ENCODE measurements at regions not wholly inside any gene's neighbourhood (a gene's known extent, or its start where the extent isn't known, plus 50 kb on each side); places are given as distances from the start of the nearest gene placed in this dataset.

- no peak for DNase-seq (ENCODE audit: low spot score)
Observed at GRCh38 chr3:68057637-68058320, 403.4 kb upstream of the SUCLG2 start.

- no peak for DNase-seq (ENCODE audit: low spot score)
Observed at GRCh38 chr3:68056556-68056955, 402.1 kb upstream of the SUCLG2 start.

GRCh38 chr3:68055215-68055614 is 400.8 kb upstream of the SUCLG2 start:
- no peak for DNase-seq (ENCODE audit: low spot score)

DNA sequence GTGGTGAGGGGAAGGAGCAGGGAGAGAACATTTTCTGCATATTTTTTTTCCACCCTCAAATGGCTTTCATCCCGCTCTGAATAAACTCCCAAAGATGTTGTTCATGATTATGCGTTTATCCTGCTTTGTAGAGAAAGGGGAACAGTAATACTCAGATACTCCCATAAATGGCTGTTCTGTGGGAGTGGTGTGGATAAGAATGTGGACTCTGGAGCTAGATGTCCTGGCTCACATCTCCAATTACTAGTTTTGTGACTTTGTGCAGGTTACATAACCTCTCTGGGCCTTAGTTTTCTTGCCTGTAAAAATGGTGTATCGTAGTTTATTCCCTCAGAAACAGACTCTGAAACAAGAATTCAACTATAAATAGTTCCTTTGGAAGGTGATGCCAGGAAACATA is 395.4 kb upstream of the SUCLG2 start:
- no peak for DNase-seq (ENCODE audit: low spot score)

DNA sequence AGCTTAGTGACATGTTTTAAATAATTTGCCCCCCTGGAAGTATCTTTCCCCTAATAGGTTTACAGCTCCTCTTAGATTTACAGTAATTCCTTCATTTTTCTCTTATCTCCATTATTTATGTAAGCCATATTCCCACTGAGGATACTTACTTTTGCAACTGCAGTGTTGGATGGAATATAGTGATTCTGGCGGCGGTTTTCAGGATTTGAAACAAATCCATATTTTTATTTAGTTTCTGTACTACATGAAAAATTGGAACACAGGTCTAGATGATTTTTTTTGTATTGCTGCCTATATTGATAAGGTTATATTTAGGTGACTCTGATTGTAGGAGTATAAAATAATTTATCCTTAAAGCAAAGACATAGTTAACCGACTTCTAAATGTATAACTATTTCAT is 391.6 kb upstream of the SUCLG2 start:
- DNase-seq (ENCODE audit: low spot score), result no peak

GRCh38 chr3:68033867-68034266 is 379.5 kb upstream of the SUCLG2 start:
- no peak for DNase-seq (ENCODE audit: low spot score)

- DNase-seq (ENCODE audit: low spot score), result no peak
Observed at GRCh38 chr3:68032209-68032608, 377.8 kb upstream of the SUCLG2 start.

DNA sequence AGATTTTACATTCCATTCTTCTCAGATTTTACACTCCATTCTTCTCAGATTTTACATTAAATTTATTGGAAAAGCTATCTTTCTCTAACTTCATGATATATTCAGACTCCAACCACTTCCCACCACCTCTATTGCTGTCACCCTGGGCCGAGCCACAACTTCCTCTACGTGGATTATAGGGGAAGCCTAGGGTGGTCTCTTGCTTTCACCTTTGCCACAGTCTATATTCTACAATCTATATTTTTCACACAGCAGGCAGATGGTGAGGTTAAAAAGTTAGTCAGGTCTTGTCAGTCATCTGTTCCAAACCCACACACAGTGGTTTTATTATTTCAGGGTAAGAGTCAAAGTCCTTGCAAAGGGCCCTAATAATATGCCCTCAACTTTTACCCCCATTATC is 370.8 kb upstream of the SUCLG2 start:
- DNase-seq (ENCODE audit: low spot score), result no peak

- DNase-seq (ENCODE audit: low spot score), result no peak
Observed at GRCh38 chr3:68019876-68020275, 365.5 kb upstream of the SUCLG2 start.

DNA sequence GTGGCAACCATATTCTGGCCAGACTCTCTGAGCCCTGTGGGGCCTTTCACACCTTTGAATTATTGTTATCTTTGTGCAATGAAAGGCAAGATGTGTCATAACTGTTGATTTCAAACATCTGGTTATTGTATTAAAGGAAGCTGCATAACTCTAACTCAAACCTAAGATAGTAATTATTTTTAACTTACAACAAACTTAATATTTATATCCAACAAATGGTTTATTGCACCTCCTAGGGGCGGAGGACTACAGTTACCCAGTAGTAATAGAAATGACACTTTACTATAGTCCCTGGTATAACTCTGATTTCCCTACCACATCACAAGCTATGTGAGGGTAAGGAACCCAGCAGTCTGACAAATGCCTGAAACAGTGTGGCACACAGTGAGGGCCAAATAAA is 363.9 kb upstream of the SUCLG2 start:
- DNase-seq (ENCODE audit: low spot score), result no peak

DNA sequence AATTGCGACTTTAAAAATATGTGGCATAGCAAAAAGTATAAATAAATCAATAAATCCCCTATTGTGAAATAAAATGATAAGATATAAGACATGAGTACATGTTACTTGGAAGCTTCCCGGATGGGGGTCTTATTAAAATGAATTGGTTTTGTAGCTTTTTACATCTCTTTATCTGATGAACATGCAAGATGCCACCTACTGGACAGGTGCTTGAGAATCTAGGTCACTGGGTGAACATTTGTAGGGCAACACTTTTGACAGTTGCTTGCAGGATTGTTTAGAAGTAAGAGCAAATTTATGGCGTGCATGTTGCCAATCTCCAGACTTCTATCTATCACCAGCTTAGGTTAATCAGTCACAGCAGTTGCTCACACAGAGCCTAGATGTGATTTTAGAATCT is 362.7 kb upstream of the SUCLG2 start:
- no peak for DNase-seq (ENCODE audit: low spot score)

GRCh38 chr3:68009900-68010299 is 355.5 kb upstream of the SUCLG2 start:
- no peak for DNase-seq (ENCODE audit: low spot score)

DNA sequence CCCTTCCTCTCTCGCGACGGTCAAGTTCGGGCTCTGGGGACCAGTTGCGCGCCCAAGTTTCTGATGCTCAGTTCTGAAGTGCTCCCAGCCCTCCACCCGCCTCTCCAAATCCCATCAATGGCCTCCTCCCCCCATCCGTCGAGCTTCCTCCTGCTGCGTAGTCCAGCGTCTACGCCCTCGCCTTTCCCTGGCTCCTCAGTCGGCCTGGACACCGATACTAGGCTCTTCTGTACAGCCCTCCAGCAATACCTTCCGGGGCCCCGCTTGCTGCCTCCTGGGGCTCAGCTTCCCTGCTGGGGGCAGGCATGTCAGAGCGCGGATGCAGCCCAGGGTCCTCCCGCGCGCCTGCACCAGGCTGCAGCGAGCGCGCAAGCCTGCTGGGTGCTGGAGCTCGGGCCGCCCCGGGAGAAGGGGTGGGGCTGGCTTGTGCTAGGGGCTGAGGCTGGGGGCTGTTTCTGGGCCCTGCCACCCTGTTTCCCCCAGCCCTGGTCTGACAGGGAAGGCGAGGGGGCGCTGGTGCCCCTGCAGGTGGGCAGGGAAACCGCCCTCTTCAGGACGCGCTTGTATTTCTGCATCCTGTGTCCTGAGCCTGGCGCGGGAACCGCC is 353.3 kb upstream of the SUCLG2 start:
- DNase-seq (ENCODE audit: low spot score), result peak; percentile 6

DNA sequence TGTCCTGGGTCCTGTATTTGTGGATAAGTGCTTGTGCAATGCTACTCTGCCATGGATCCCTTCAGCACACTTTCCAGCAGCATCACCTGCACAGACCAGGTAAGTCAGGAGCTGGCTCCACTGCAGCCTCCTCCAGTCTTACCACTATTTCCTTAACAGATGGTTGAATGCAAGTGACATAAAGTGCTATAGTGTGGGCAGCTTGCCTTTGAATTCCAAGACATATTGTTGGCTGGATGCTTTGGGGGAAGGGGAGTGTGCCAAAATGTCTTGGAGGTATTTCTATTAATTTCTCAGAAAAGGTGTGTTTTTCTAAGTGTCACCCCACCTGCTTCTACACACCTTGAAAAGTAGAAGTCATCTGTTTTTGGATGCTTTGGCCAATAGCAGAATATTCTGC is 352.2 kb upstream of the SUCLG2 start:
- DNase-seq (ENCODE audit: low spot score), result no peak

DNA sequence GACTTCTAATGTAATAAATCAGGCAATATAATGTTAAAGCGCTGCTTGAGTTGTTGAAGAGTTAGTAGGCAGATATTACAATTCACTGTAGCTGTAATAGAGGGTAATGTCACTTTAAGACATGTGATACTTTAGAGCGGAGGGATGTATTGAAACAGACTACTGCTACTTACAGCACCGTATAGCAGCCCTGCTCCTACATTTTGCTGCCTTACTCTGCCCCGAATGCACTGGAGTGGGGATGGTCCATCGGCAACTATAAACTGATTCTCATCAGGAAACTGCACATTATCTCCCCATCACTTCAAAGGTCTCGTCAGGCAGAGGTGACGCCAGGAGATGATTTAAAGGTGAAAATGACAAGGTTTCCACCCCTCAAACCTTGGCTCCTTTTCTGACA is 349.7 kb upstream of the SUCLG2 start:
- DNase-seq (ENCODE audit: low spot score), result no peak

- DNase-seq (ENCODE audit: low spot score), result no peak
Observed at GRCh38 chr3:67998281-67998680, 343.9 kb upstream of the SUCLG2 start.

DNA sequence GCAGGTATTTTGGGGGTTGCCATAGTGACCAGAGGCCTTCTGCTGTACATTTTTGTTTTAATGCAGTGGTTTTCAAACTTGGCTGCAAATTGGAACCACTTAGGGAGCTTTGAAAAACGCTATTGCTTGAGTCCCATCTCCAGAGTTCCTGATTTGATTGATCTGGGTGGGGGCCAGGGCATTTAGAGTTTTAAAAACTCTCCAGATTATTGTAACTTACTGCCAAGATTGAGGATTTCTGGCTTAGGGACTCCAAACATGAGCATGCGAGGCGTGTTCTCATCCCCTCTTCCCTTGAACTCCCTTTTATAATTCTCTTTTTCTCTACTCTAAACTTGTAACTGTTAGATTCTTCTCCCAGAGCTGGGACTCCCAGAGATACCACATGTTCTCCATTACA is 340.8 kb upstream of the SUCLG2 start:
- DNase-seq (ENCODE audit: low spot score), result no peak

DNA sequence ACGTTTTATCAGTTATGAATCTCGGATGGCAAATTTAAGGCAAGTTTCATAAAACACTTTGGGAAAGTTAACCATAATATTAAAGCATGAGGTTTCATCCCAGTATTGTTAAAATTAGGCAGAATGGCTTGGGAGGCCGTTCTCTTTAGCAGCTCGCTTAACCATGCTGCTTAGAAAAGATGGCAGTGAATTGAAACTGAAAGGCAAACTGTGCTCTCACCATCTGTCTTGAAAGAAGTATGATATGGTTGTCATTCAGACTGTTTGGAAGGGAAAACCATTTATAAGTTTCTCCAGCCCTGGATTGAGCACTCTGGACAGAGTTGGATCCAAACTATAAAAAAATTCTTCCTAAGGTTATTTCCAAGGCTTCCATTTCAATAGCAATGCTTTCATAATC is 332.3 kb upstream of the SUCLG2 start:
- no peak for DNase-seq (ENCODE audit: low spot score)

DNA sequence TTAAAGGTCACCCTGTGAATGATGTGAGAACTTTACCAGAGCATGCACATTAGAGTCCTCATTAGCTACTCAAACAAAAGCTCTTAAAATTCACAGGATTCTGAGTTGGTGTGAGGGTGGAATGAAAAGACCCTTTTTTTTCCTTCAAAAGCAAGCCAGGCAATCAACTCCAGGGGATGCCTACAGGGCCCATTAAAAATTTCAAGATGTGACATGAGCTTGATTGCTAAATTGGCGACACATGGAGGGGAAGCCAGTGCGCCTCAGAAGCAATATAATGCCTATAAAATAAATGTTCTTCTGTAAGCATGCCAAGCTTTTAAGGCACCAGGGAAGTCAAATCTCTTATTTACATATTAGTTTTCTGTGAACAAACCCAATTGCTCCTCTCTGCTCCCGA is 328.8 kb upstream of the SUCLG2 start:
- no peak for DNase-seq (ENCODE audit: low spot score)

- DNase-seq (ENCODE audit: low spot score), result no peak
Observed at GRCh38 chr3:67981077-67981476, 326.7 kb upstream of the SUCLG2 start.

- no peak for DNase-seq (ENCODE audit: low spot score)
Observed at GRCh38 chr3:67979342-67979741, 324.9 kb upstream of the SUCLG2 start.

- no peak for DNase-seq (ENCODE audit: low spot score)
Observed at GRCh38 chr3:67977762-67978161, 323.4 kb upstream of the SUCLG2 start.

GRCh38 chr3:67976663-67977062 is 322.3 kb upstream of the SUCLG2 start:
- DNase-seq (ENCODE audit: low spot score), result no peak

DNA sequence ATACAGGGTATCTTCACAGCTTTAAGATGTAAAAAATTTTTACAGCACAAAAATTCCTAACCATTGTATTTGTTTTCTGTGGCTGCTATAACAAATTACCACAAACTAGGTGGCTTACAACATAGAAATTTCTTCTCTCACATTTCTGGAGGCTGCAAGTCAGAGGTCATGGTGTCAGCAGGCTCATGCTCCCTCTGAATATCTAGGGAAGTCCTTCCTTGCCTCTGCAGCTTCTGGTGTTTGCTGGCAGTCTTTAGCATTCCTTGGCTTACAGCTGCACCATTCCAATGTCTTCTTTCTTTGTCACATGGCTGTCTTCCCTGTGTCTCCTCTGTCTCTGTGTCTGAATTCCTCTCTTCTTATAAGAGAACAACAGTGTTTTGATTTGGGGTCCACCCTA is 310.2 kb upstream of the SUCLG2 start:
- DNase-seq (ENCODE audit: low spot score), result no peak

Measured in AG20443 (cell line).